Testis (tissue), 2 donors: ENCODE measurements at regions not wholly inside any gene's neighbourhood (a gene's known extent, or its start where the extent isn't known, plus 50 kb on each side); places are given as distances from the start of the nearest gene placed in this dataset.

Experiments used
- CTCF ChIP-seq, 3 experiments: fragments of 450-650 bp in 2 of 3; fragments of 200-600 bp in 1 of 3; sonication (generic) in 1 of 3; IDR thresholded peaks; one replicate each; pipeline ENCODE4 v1.5.1; 2016 to 2019; ENCODE audit warnings: antibody characterized with exemption in 3 of 3, mild to moderate bottlenecking in 2 of 3, moderate library complexity in 1 of 3
- POLR2A ChIP-seq: fragments of 450-650 bp; IDR thresholded peaks from one replicate; pipeline ENCODE4 v1.6.1; 2017; ENCODE audit warnings: antibody characterized with exemption, mild to moderate bottlenecking, moderate library complexity

DNA sequence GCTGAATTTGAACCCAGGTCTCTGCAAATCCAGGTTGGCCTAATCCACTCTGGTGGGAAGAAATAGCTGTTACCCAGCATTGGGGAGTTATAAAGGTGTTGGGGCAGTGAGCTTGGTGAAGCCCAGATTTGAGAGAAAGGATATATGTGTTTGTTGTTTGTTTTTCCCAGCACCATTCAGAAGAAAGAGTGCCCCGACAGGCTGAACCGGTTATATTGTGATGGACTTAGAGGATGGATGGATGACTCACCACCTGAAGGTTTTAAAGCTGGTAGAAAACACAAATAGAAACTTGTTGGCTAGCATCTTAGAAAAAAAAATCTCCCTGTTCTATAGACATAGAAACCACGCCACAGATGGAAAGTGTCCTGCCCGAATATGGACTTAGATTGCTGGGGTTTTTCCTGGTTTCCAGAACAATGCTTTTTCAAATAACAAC is 404.6 kb downstream of the MED13L start:
- TF ChIP-seq CTCF (IDR thresholded peaks at IDR 0.05) (no peak), POLR2A (no peak)
